ENCODE measurements at regions not wholly inside any gene's neighbourhood (a gene's known extent, or its start where the extent isn't known, plus 50 kb on each side); places are given as distances from the start of the nearest gene placed in this dataset.
"Not testable (repeated sequence)": the region's sequence is repeated elsewhere in the genome, so short reads cannot be mapped to it uniquely, and the experiment has no call there.

GRCh38 chr12:131239384-131240094 is 285.8 kb downstream of the ADGRD1 start:
- Histone ChIP-seq H3K4me3 (no peak overlapping the region), H3K27me3 (no peaks in the 10 kb centered on the region), H3K27ac (no peak overlapping the region), H3K9me3 (no peaks in the 10 kb centered on the region), H3K4me1 (no peaks in the 10 kb centered on the region), H3K36me3 (no peaks in the 10 kb centered on the region)
- TF ChIP-seq CTCF (IDR thresholded peaks at IDR 0.05) = no peak
- TF ChIP-seq POLR2A (IDR thresholded peaks at IDR 0.05) = no peak
- no peak for DNase-seq

- Histone ChIP-seq H3K4me3 (no peak overlapping the region), H3K27ac (no peak overlapping the region)
- peak in 1 of 3 donors; percentile 13 for DNase-seq
Observed at GRCh38 chr12:131241517-131241916, 287.8 kb downstream of the ADGRD1 start.

GRCh38 chr12:131242741-131243496 is 289.2 kb downstream of the ADGRD1 start:
- no peak for DNase-seq

More at GRCh38 chr12:131241517-131241916, 287.8 kb downstream of the ADGRD1 start:
- no peaks in the 10 kb centered on the region for H3K27me3 ChIP-seq
- no peaks in the 10 kb centered on the region for H3K4me1 ChIP-seq
- no peak for TF ChIP-seq POLR2A (IDR thresholded peaks at IDR 0.05)
- TF ChIP-seq CTCF (IDR thresholded peaks at IDR 0.05) = no peak
- no peaks in the 10 kb centered on the region for H3K9me3 ChIP-seq
- H3K36me3 ChIP-seq = no peaks in the 10 kb centered on the region

GRCh38 chr12:131244157-131244688 is 290.5 kb downstream of the ADGRD1 start:
- H3K4me1 ChIP-seq, H3K4me3 ChIP-seq, H3K9me3 ChIP-seq, H3K36me3 ChIP-seq, DNase-seq, H3K27ac ChIP-seq, H3K27me3 ChIP-seq: not testable (repeated sequence)

More at GRCh38 chr12:131242741-131243496, 289.2 kb downstream of the ADGRD1 start:
- Histone ChIP-seq H3K4me1 (no peaks in the 10 kb centered on the region), H3K4me3 (no peak overlapping the region), H3K36me3 (no peaks in the 10 kb centered on the region), H3K27ac (no peak overlapping the region), H3K27me3 (no peaks in the 10 kb centered on the region), H3K9me3 (no peaks in the 10 kb centered on the region)
- TF ChIP-seq CTCF (IDR thresholded peaks at IDR 0.05) (no peak), POLR2A (IDR thresholded peaks at IDR 0.05) (no peak)

GRCh38 chr12:131245161-131245560 is 291.5 kb downstream of the ADGRD1 start:
- H3K27me3 ChIP-seq, H3K4me1 ChIP-seq, H3K27ac ChIP-seq, H3K9me3 ChIP-seq, H3K36me3 ChIP-seq, H3K4me3 ChIP-seq, DNase-seq: not testable (repeated sequence)

GRCh38 chr12:131245564-131246355 is 292.1 kb downstream of the ADGRD1 start:
- no peaks in the 10 kb centered on the region for H3K27me3 ChIP-seq
- DNase-seq = no peak
- no peaks in the 10 kb centered on the region for H3K4me1 ChIP-seq
- H3K9me3 ChIP-seq = no peaks in the 10 kb centered on the region
- no peaks in the 10 kb centered on the region for H3K36me3 ChIP-seq
- TF ChIP-seq CTCF (IDR thresholded peaks at IDR 0.05) (no peak), POLR2A (IDR thresholded peaks at IDR 0.05) (no peak)
- no peak overlapping the region for H3K4me3 ChIP-seq
- H3K27ac ChIP-seq = no peak overlapping the region

GRCh38 chr12:131247026-131247725 is 293.5 kb downstream of the ADGRD1 start:
- H3K4me3 ChIP-seq, H3K4me1 ChIP-seq, H3K36me3 ChIP-seq, DNase-seq, H3K9me3 ChIP-seq, H3K27me3 ChIP-seq, H3K27ac ChIP-seq: not testable (repeated sequence)

GRCh38 chr12:131247875-131248274 is 294.2 kb downstream of the ADGRD1 start:
- not testable (repeated sequence) for H3K27ac ChIP-seq, H3K36me3 ChIP-seq, DNase-seq, H3K27me3 ChIP-seq, H3K4me3 ChIP-seq, H3K4me1 ChIP-seq, H3K9me3 ChIP-seq
